ENCODE measurements at regions not wholly inside any gene's neighbourhood (a gene's known extent, or its start where the extent isn't known, plus 50 kb on each side); places are given as distances from the start of the nearest gene placed in this dataset.

- Histone ChIP-seq H3K27ac (replicated peaks) (no peak overlapping the region), H3K4me1 (no peaks in the 10 kb centered on the region), H3K4me3 (no peak overlapping the region), H3K9me3 (replicated peaks) (no peaks in the 10 kb centered on the region), H3K27me3 (ENCODE audit: low read depth) (no peaks in the 10 kb centered on the region), H3K36me3 (no peaks in the 10 kb centered on the region)
- TF ChIP-seq CTCF (IDR thresholded peaks at IDR 0.05; ENCODE audit: borderline replicate concordance), result no peak
- intact Hi-C loops (cut with micrococcal nuclease), result no loop called here
- DNase-seq, result no peak
These were observed 446.4 kb upstream of the PFKP start for GRCh38 chr10:2620827-2621521.

GRCh38 chr10:2619916-2620315 lies 447.4 kb upstream of the PFKP start:
- intact Hi-C loops (cut with micrococcal nuclease), result no loop called here
- Histone ChIP-seq H3K9me3 (replicated peaks) (no peaks in the 10 kb centered on the region), H3K4me1 (no peaks in the 10 kb centered on the region), H3K27me3 (ENCODE audit: low read depth) (no peaks in the 10 kb centered on the region), H3K4me3 (no peak overlapping the region), H3K27ac (replicated peaks) (no peak overlapping the region), H3K36me3 (no peaks in the 10 kb centered on the region)
- no peak for TF ChIP-seq CTCF (IDR thresholded peaks at IDR 0.05; ENCODE audit: borderline replicate concordance)
- no peak for DNase-seq

GRCh38 chr10:2619472-2619871 lies 447.9 kb upstream of the PFKP start:
- no peaks in the 10 kb centered on the region for H3K4me1 ChIP-seq
- no peaks in the 10 kb centered on the region for H3K27me3 ChIP-seq (ENCODE audit: low read depth)
- no peak overlapping the region for H3K4me3 ChIP-seq
- intact Hi-C loops (cut with micrococcal nuclease), result no loop called here
- H3K36me3 ChIP-seq, result no peaks in the 10 kb centered on the region
- H3K27ac ChIP-seq (replicated peaks), result no peak overlapping the region
- DNase-seq, result no peak
- TF ChIP-seq CTCF (IDR thresholded peaks at IDR 0.05; ENCODE audit: borderline replicate concordance), result no peak
- no peaks in the 10 kb centered on the region for H3K9me3 ChIP-seq (replicated peaks)

GRCh38 chr10:2618690-2619089 lies 448.7 kb upstream of the PFKP start:
- intact Hi-C loops (cut with micrococcal nuclease), result no loop called here
- H3K27ac ChIP-seq (replicated peaks), result no peak overlapping the region
- H3K4me3 ChIP-seq, result no peak overlapping the region
- H3K9me3 ChIP-seq (replicated peaks), result no peaks in the 10 kb centered on the region
- no peak for DNase-seq
- H3K36me3 ChIP-seq, result no peaks in the 10 kb centered on the region
- no peak for TF ChIP-seq CTCF (IDR thresholded peaks at IDR 0.05; ENCODE audit: borderline replicate concordance)
- H3K27me3 ChIP-seq (ENCODE audit: low read depth), result no peaks in the 10 kb centered on the region
- H3K4me1 ChIP-seq, result no peaks in the 10 kb centered on the region

- Histone ChIP-seq H3K27me3 (ENCODE audit: low read depth) (peaks cover 5% of the 10 kb centered on the region), H3K4me1 (no peaks in the 10 kb centered on the region), H3K9me3 (replicated peaks) (no peaks in the 10 kb centered on the region), H3K36me3 (no peaks in the 10 kb centered on the region), H3K27ac (replicated peaks) (no peak overlapping the region), H3K4me3 (no peak overlapping the region)
- no peak for TF ChIP-seq CTCF (IDR thresholded peaks at IDR 0.05; ENCODE audit: borderline replicate concordance)
- intact Hi-C loops (cut with micrococcal nuclease), result no loop called here
- DNase-seq, result no peak
These were observed 451.1 kb upstream of the PFKP start for GRCh38 chr10:2616215-2616614.

Measured in left ventricle myocardium inferior (tissue), 1 donor.